WERI-Rb-1 (cell line): ENCODE measurements at regions not wholly inside any gene's neighbourhood (a gene's known extent, or its start where the extent isn't known, plus 50 kb on each side); places are given as distances from the start of the nearest gene placed in this dataset.
A peak's percentile ranks its signal among the peaks of the same experiment; 100 is the strongest.
"Not testable (repeated sequence)": the region's sequence is repeated elsewhere in the genome, so short reads cannot be mapped to it uniquely, and the experiment has no call there.

ENCODE experiments used
- DNase-seq: peaks from one replicate; pipeline ENCODE4 v3.0.0-alpha.2; 2020
- H3K27ac ChIP-seq: fragments of 250-450 bp; sonication (Bioruptor Pico); 2 replicates; pipeline ENCODE4 v1.5.1; 2020; ENCODE audit warnings: mild to moderate bottlenecking, moderate library complexity
- H3K27me3 ChIP-seq: fragments of 250-450 bp; sonication (Bioruptor Pico); 2 replicates; pipeline ENCODE4 v1.5.1; 2021; ENCODE audit warnings: mild to moderate bottlenecking, low read depth, moderate library complexity; ENCODE audit not compliant: insufficient read depth, severe bottlenecking
- H3K36me3 ChIP-seq: fragments of 250-450 bp; sonication (Bioruptor Pico); 2 replicates; pipeline ENCODE4 v1.5.1; 2020; ENCODE audit warnings: mild to moderate bottlenecking, moderate library complexity
- H3K4me3 ChIP-seq: 2 replicates; pipeline ENCODE4 v1.5.1; 2011; ENCODE audit warnings: low read depth, mild to moderate bottlenecking, control low read depth, low read length
- H3K9me3 ChIP-seq: fragments of 250-450 bp; sonication (Bioruptor Pico); 2 replicates; pipeline ENCODE4 v1.5.1; 2021; ENCODE audit warnings: mild to moderate bottlenecking, moderate library complexity; ENCODE audit not compliant: severe bottlenecking
- CTCF ChIP-seq: IDR thresholded peaks from 2 replicates; pipeline ENCODE4 v1.5.1; 2011; ENCODE audit warnings: low read depth, mild to moderate bottlenecking, control low read depth, inconsistent platforms, low read length

DNA sequence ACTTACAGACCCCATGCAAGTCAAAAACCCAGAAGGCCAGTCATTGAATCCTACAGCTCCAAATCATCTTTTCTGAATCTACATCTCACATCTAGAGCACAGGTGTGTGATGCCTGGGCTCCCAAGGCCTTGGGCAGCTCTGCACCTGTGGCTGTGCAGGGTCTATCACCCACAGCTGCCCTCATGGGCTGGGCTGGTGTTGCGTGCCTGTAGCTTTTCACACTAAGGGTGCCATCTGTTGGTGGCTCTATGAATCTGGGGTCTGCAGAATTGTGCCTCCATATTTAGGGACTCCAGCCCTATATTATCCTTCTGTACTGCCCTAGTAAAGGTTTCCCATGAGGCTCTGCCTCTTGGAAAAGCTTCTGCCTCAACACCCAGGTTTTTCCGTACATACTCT lies 407.6 kb downstream of the TUBA3C start:
- H3K27ac ChIP-seq, DNase-seq, H3K36me3 ChIP-seq, H3K9me3 ChIP-seq, H3K4me3 ChIP-seq: not testable (repeated sequence)
- H3K27me3 ChIP-seq, result peaks cover 15% of the 10 kb centered on the region
- TF ChIP-seq CTCF, result peak; percentile 15; the same call in 1 of the 2 replicates

DNA sequence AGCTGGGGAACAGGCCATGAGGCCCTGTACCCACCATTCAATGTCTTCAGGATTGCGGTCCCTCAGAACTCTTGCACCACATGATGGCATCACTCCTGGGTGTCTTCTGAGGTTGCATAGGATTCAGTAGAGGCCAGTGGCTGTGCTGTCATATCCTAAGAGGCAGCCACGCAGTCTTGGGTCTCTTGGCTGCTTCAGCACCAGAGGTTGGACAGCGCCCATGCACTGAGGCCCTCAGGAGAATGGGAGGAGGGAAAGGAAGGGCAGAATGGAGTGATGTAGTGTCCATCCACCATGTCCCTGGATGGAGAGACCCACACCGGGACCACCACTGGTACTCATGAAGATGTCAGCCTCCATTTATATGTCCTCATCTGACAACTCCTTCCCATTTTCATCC lies 439.9 kb downstream of the TUBA3C start:
- H3K9me3 ChIP-seq, DNase-seq, H3K27ac ChIP-seq, H3K36me3 ChIP-seq, H3K4me3 ChIP-seq: not testable (repeated sequence)
- peaks cover 15% of the 10 kb centered on the region for H3K27me3 ChIP-seq

GRCh38 chr13:18739310-18739709 lies 442.3 kb downstream of the TUBA3C start:
- peaks cover 18% of the 10 kb centered on the region for H3K27me3 ChIP-seq
- H3K36me3 ChIP-seq, result no peaks in the 10 kb centered on the region
- no peak for TF ChIP-seq CTCF
- no peak overlapping the region for H3K27ac ChIP-seq
- H3K9me3 ChIP-seq, result no peaks in the 10 kb centered on the region
- no peak overlapping the region for H3K4me3 ChIP-seq
- DNase-seq, result no peak

GRCh38 chr13:18738086-18738485 lies 443.5 kb downstream of the TUBA3C start:
- not testable (repeated sequence) for DNase-seq, H3K36me3 ChIP-seq

GRCh38 chr13:18727138-18727537 lies 454.5 kb downstream of the TUBA3C start:
- H3K9me3 ChIP-seq, H3K4me3 ChIP-seq, H3K36me3 ChIP-seq, DNase-seq, H3K27ac ChIP-seq: not testable (repeated sequence)
- peaks cover 12% of the 10 kb centered on the region for H3K27me3 ChIP-seq

More at GRCh38 chr13:18738086-18738485, 443.5 kb downstream of the TUBA3C start:
- H3K27me3 ChIP-seq, H3K27ac ChIP-seq, H3K4me3 ChIP-seq, H3K9me3 ChIP-seq: not testable (repeated sequence)

GRCh38 chr13:18726524-18726923 lies 455.1 kb downstream of the TUBA3C start:
- not testable (repeated sequence) for H3K9me3 ChIP-seq, H3K27ac ChIP-seq, DNase-seq, H3K4me3 ChIP-seq, H3K36me3 ChIP-seq
- H3K27me3 ChIP-seq, result peaks cover 12% of the 10 kb centered on the region

DNA sequence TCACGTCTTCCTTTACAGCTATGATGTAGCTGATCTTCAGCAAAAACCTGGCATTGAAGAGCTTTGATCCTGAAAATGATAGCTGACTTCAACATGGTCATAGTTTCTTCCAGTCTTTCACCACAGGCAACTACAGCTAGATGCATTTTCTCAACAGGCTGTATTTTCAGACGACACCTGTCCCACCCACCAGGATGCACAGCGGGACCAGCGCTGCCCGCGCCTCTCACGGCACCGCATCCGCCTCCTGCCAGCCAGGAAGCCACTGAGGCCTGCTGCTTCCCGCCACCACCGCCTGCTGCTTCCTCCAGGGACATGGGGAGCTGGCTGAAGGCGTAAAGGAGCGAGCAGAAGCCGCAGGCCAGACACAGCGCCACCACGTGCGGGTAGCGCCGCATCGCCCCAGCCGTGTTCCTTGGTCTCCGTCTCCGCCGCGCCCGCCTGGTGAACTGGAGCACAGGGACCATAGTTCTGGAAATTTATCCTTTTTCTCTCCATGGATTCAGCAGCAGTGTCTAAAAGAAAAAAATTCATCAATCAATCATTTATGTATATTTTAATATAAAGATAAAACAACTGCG lies 456.3 kb downstream of the TUBA3C start:
- H3K36me3 ChIP-seq, H3K4me3 ChIP-seq, DNase-seq, H3K27ac ChIP-seq, H3K9me3 ChIP-seq: not testable (repeated sequence)
- H3K27me3 ChIP-seq, result peaks cover 13% of the 10 kb centered on the region

DNA sequence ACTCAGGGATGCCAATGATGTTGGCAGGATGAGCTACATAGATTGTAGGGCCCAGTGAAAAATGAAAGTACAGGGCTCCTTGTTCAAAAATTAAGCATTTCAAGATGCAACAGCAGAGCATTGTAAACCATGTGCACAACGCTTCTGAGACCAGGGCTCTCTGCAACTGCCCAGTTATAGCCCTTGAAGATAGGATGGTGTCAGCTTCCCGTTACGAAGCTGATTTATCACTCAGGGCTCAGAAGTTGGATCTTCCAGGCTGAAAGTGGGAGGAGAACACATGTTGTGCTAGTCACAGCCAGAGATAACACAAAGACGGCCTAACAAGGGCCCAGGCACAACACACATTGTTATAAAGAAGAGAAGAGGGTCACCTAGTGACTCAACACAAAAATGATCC lies 466.7 kb downstream of the TUBA3C start:
- Histone ChIP-seq H3K36me3 (no peaks in the 10 kb centered on the region), H3K27me3 (peaks cover 4% of the 10 kb centered on the region), H3K4me3 (no peak overlapping the region), H3K27ac (no peak overlapping the region), H3K9me3 (no peaks in the 10 kb centered on the region)
- DNase-seq, result no peak
- no peak for TF ChIP-seq CTCF

GRCh38 chr13:18710673-18711072 lies 471.0 kb downstream of the TUBA3C start:
- not testable (repeated sequence) for DNase-seq, H3K27me3 ChIP-seq, H3K4me3 ChIP-seq, H3K36me3 ChIP-seq, H3K27ac ChIP-seq, H3K9me3 ChIP-seq
